ENCODE measurements at regions not wholly inside any gene's neighbourhood (a gene's known extent, or its start where the extent isn't known, plus 50 kb on each side); places are given as distances from the start of the nearest gene placed in this dataset.

GRCh38 chr7:80057488-80057887 lies 77.1 kb upstream of the GNAI1 start:
- no peak for TF ChIP-seq CTCF (IDR thresholded peaks at IDR 0.05)
- no peak for TF ChIP-seq POLR2AphosphoS5 (IDR thresholded peaks at IDR 0.05)
- no peak for TF ChIP-seq POLR2A (IDR thresholded peaks at IDR 0.05)
- no peak for TF ChIP-seq EP300 (IDR thresholded peaks at IDR 0.05)

Data from stomach (tissue), 4 donors.